ENCODE measurements at regions not wholly inside any gene's neighbourhood (a gene's known extent, or its start where the extent isn't known, plus 50 kb on each side); places are given as distances from the start of the nearest gene placed in this dataset.

- TF ChIP-seq POLR2AphosphoS5 (IDR thresholded peaks at IDR 0.05; ENCODE audit: low read depth, low read length) = no peak
- TF ChIP-seq TAF1 (IDR thresholded peaks at IDR 0.05; ENCODE audit: borderline replicate concordance, insufficient read depth, low read length) = no peak
- TF ChIP-seq FOXP2 (optimal IDR thresholded peaks at IDR 0.05; ENCODE audit: borderline replicate concordance, extremely low read depth, extremely low read length, insufficient read depth) = no peak
- TF ChIP-seq, protein P1, sequence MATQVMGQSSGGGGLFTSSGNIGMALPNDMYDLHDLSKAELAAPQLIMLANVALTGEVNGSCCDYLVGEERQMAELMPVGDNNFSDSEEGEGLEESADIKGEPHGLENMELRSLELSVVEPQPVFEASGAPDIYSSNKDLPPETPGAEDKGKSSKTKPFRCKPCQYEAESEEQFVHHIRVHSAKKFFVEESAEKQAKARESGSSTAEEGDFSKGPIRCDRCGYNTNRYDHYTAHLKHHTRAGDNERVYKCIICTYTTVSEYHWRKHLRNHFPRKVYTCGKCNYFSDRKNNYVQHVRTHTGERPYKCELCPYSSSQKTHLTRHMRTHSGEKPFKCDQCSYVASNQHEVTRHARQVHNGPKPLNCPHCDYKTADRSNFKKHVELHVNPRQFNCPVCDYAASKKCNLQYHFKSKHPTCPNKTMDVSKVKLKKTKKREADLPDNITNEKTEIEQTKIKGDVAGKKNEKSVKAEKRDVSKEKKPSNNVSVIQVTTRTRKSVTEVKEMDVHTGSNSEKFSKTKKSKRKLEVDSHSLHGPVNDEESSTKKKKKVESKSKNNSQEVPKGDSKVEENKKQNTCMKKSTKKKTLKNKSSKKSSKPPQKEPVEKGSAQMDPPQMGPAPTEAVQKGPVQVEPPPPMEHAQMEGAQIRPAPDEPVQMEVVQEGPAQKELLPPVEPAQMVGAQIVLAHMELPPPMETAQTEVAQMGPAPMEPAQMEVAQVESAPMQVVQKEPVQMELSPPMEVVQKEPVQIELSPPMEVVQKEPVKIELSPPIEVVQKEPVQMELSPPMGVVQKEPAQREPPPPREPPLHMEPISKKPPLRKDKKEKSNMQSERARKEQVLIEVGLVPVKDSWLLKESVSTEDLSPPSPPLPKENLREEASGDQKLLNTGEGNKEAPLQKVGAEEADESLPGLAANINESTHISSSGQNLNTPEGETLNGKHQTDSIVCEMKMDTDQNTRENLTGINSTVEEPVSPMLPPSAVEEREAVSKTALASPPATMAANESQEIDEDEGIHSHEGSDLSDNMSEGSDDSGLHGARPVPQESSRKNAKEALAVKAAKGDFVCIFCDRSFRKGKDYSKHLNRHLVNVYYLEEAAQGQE (IDR thresholded peaks at IDR 0.05; ENCODE audit: insufficient read depth in 1 of 2, low read depth in 2 of 2, low read length in 2 of 2) = no peak
- TF ChIP-seq SIN3A (IDR thresholded peaks at IDR 0.05; ENCODE audit: borderline replicate concordance, insufficient read depth, low read length) = no peak
Observed at GRCh38 chr5:8137941-8138550, 269.1 kb downstream of the MTRR start.

Measured in PFSK-1 (cell line).